ENCODE measurements at regions not wholly inside any gene's neighbourhood (a gene's known extent, or its start where the extent isn't known, plus 50 kb on each side); places are given as distances from the start of the nearest gene placed in this dataset.
"Not testable (repeated sequence)": the region's sequence is repeated elsewhere in the genome, so short reads cannot be mapped to it uniquely, and the experiment has no call there.

- Histone ChIP-seq H3K9me3 (replicated peaks; ENCODE audit: control insufficient read depth, insufficient read depth, low read depth, low read length) (no peaks in the 10 kb centered on the region), H2AFZ (ENCODE audit: low read depth, low read length) (no peak overlapping the region), H3K79me2 (ENCODE audit: control insufficient read depth, insufficient read depth, low read length) (no peaks in the 10 kb centered on the region), H3K27ac (ENCODE audit: extremely low read depth, low read depth, low read length) (no peak overlapping the region), H3K9me1 (ENCODE audit: control insufficient read depth, insufficient read depth, low read length) (no peaks in the 10 kb centered on the region), H3K27me3 (ENCODE audit: control insufficient read depth in 2 of 2, insufficient read depth in 2 of 2, low read length in 2 of 2) (no peaks in the 10 kb centered on the region), H3K4me3 (no peak overlapping the region), H3K4me2 (ENCODE audit: insufficient read depth, low read length) (no peak overlapping the region), H3K36me3 (ENCODE audit: control insufficient read depth, insufficient read depth, low read length) (no peaks in the 10 kb centered on the region), H4K20me1 (replicated peaks; ENCODE audit: control insufficient read depth, insufficient read depth, low read length) (no peaks in the 10 kb centered on the region), H3K9ac (ENCODE audit: insufficient read depth in 1 of 2, low read depth in 2 of 2, low read length in 2 of 2) (no peak overlapping the region), H3K4me1 (replicated peaks in 1 of 2; ENCODE audit: control insufficient read depth in 2 of 2, insufficient read depth in 2 of 2, low read length in 2 of 2) (no peaks in the 10 kb centered on the region)
- DNase-seq (ENCODE audit: extremely low read depth in 1 of 4, low spot score in 3 of 4) (peak in 2 of 4 experiments; percentile 4 to 17), FAIRE-seq (no peak), ATAC-seq (no peak)
- in situ Hi-C loops (cut with MboI) (no loop called here), intact Hi-C loops (cut with micrococcal nuclease) (no loop called here)
- no TSS peak for BruUV-seq (replicated peaks)
- TF ChIP-seq CTCF (IDR thresholded peaks at IDR 0.05 in 2 of 3, conservative IDR thresholded peaks at IDR 0.05 in 1 of 3; ENCODE audit: insufficient read depth in 2 of 3, low read depth in 1 of 3, low read length in 3 of 3): peak in 1 of 3 experiments; percentile 23; a peak in 1 of 6 replicates
- no peak for TF ChIP-seq SMARCC2 (IDR thresholded peaks at IDR 0.05; ENCODE audit: low read depth)
- 2% methylated on average over 5 of the region's 5 CpGs for WGBS (ENCODE audit: insufficient coverage, low coverage, missing lambda C conversion rate)
- CTCF ChIA-PET (ENCODE audit: low intra/inter-chr PET ratio): no interaction called here
- POLR2A ChIA-PET: no interaction called here
Observed at GRCh38 chr6:62775427-62776022, 435.7 kb upstream of the FKBP1C start.

GRCh38 chr6:62766174-62766573 lies 445.1 kb upstream of the FKBP1C start:
- H3K36me3 ChIP-seq (ENCODE audit: control insufficient read depth, insufficient read depth, low read length); BruUV-seq (replicated peaks); intact Hi-C loops (cut with micrococcal nuclease); H3K9ac ChIP-seq (ENCODE audit: insufficient read depth in 1 of 2, low read depth in 2 of 2, low read length in 2 of 2); H4K20me1 ChIP-seq (replicated peaks; ENCODE audit: control insufficient read depth, insufficient read depth, low read length); H3K9me3 ChIP-seq (replicated peaks; ENCODE audit: control insufficient read depth, insufficient read depth, low read depth, low read length); in situ Hi-C loops (cut with MboI); ATAC-seq; H3K27ac ChIP-seq (ENCODE audit: extremely low read depth, low read depth, low read length); POLR2A ChIA-PET; H3K4me1 ChIP-seq (replicated peaks in 1 of 2; ENCODE audit: control insufficient read depth in 2 of 2, insufficient read depth in 2 of 2, low read length in 2 of 2); H2AFZ ChIP-seq (ENCODE audit: low read depth, low read length); FAIRE-seq; CTCF ChIA-PET (ENCODE audit: low intra/inter-chr PET ratio); H3K79me2 ChIP-seq (ENCODE audit: control insufficient read depth, insufficient read depth, low read length); H3K27me3 ChIP-seq (ENCODE audit: control insufficient read depth in 2 of 2, insufficient read depth in 2 of 2, low read length in 2 of 2); H3K4me3 ChIP-seq; H3K4me2 ChIP-seq (ENCODE audit: insufficient read depth, low read length); DNase-seq (ENCODE audit: extremely low read depth in 1 of 4, low spot score in 3 of 4); H3K9me1 ChIP-seq (ENCODE audit: control insufficient read depth, insufficient read depth, low read length): not testable (repeated sequence)
- WGBS (ENCODE audit: insufficient coverage, low coverage, missing lambda C conversion rate): 4% methylated on average over 5 of the region's 5 CpGs

Measured in K562 (cell line).